Gastrocnemius medialis (tissue), 4 donors: ENCODE measurements at regions not wholly inside any gene's neighbourhood (a gene's known extent, or its start where the extent isn't known, plus 50 kb on each side); places are given as distances from the start of the nearest gene placed in this dataset.

Experiments
- POLR2A ChIP-seq, 2 donors: fragments of 450-650 bp; IDR thresholded peaks; one replicate each; pipeline ENCODE4 v1.6.1; 2017; ENCODE audit warnings: antibody characterized with exemption in 2 of 2, mild to moderate bottlenecking in 2 of 2, moderate library complexity in 2 of 2
- TF ChIP-seq, protein P1 (sequence below), 5 experiments: fragments of 450-650 bp in 3 of 5; fragments of 200-600 bp in 2 of 5; sonication (generic) in 2 of 5; IDR thresholded peaks in 4 of 5; conservative IDR thresholded peaks in 1 of 5; 1 replicate in 4 of 5; 2 replicates in 1 of 5; pipeline ENCODE4 v1.5.1; 2016 to 2019; ENCODE audit warnings: antibody characterized with exemption in 5 of 5, mild to moderate bottlenecking in 3 of 5, moderate library complexity in 3 of 5

DNA sequence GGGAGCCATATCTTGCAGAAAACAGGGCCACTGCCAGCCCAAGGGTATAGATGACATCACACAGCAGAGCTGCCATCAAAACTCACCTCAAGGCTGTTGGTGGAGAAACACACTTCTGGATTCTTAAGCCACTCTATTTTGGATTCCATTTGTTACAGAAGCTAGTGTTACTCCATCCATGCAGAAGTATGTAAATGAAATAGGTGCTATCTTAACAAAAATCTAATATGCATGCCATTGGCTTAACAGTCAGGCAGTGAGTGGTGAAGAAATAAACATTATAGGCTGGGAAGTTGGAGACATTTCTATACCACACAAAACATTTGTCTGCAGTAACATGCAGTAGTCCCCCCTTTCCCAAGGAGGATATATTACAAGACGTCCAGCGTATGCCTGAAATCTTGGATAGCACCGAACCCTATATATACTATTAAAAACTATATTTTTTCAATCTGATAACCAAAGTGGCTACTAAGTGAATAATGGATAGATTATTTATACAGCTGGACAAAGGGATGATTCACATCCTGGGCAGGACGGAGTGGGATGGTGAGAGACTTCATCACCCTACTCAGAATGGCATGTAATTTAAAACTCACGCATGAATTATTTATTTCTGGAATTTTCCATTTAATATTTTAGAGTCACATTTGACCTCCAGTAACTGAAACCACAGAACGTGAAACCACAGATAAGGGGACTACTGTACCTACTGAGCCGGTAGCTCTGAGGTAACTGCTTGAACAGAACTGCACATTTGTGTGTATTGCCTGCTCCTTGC, 160.0 kb upstream of the PLN start:
- TF ChIP-seq POLR2A (IDR thresholded peaks at IDR 0.05) = no peak
- TF ChIP-seq, protein P1, sequence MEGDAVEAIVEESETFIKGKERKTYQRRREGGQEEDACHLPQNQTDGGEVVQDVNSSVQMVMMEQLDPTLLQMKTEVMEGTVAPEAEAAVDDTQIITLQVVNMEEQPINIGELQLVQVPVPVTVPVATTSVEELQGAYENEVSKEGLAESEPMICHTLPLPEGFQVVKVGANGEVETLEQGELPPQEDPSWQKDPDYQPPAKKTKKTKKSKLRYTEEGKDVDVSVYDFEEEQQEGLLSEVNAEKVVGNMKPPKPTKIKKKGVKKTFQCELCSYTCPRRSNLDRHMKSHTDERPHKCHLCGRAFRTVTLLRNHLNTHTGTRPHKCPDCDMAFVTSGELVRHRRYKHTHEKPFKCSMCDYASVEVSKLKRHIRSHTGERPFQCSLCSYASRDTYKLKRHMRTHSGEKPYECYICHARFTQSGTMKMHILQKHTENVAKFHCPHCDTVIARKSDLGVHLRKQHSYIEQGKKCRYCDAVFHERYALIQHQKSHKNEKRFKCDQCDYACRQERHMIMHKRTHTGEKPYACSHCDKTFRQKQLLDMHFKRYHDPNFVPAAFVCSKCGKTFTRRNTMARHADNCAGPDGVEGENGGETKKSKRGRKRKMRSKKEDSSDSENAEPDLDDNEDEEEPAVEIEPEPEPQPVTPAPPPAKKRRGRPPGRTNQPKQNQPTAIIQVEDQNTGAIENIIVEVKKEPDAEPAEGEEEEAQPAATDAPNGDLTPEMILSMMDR (IDR thresholded peaks at IDR 0.05 in 4 of 5, conservative IDR thresholded peaks at IDR 0.05 in 1 of 5) = no peak
